ENCODE measurements at regions not wholly inside any gene's neighbourhood (a gene's known extent, or its start where the extent isn't known, plus 50 kb on each side); places are given as distances from the start of the nearest gene placed in this dataset.

GRCh38 chr1:4515727-4516289 lies 138.6 kb upstream of the AJAP1 start:
- Histone ChIP-seq H4K20me1 (ENCODE audit: low read depth, low read length) (no peaks in the 10 kb centered on the region), H3K4me3 (ENCODE audit: insufficient read depth, low read length, poor library complexity, severe bottlenecking) (no peak overlapping the region), H3K9me3 (ENCODE audit: insufficient read depth, low read length) (no peaks in the 10 kb centered on the region), H3K36me3 (ENCODE audit: low read length) (no peaks in the 10 kb centered on the region), H3F3A (ENCODE audit: insufficient read depth) (no peaks in the 10 kb centered on the region), H3K27ac (ENCODE audit: low read depth, low read length) (no peak overlapping the region), H3K9me2 (replicated peaks; ENCODE audit: insufficient read depth, low read length) (no peaks in the 10 kb centered on the region), H3K27me3 (ENCODE audit: low read length) (no peaks in the 10 kb centered on the region), H3K79me2 (ENCODE audit: insufficient read depth, low read length) (no peaks in the 10 kb centered on the region), H2AFZ (ENCODE audit: low read depth, low read length, severe bottlenecking) (no peak overlapping the region), H3K4me2 (ENCODE audit: low read depth, low read length, poor library complexity, severe bottlenecking) (no peak overlapping the region), H3K9ac (ENCODE audit: low read length) (no peak overlapping the region)
- TF ChIP-seq EZH2phosphoT487 (conservative IDR thresholded peaks at IDR 0.05; ENCODE audit: low read length): no peak
- TF ChIP-seq CTCF (IDR thresholded peaks at IDR 0.05; ENCODE audit: insufficient read depth, low read length, poor library complexity, severe bottlenecking): no peak

- H3K36me3 ChIP-seq (ENCODE audit: low read length): no peaks in the 10 kb centered on the region
- H3K9me2 ChIP-seq (replicated peaks; ENCODE audit: insufficient read depth, low read length): no peaks in the 10 kb centered on the region
- no peaks in the 10 kb centered on the region for H3K27me3 ChIP-seq (ENCODE audit: low read length)
- no peak overlapping the region for H3K9ac ChIP-seq (ENCODE audit: low read length)
- H3F3A ChIP-seq (ENCODE audit: insufficient read depth): no peaks in the 10 kb centered on the region
- no peaks in the 10 kb centered on the region for H3K79me2 ChIP-seq (ENCODE audit: insufficient read depth, low read length)
- no peak for TF ChIP-seq CTCF (IDR thresholded peaks at IDR 0.05; ENCODE audit: insufficient read depth, low read length, poor library complexity, severe bottlenecking)
- no peak for TF ChIP-seq EZH2phosphoT487 (conservative IDR thresholded peaks at IDR 0.05; ENCODE audit: low read length)
- H2AFZ ChIP-seq (ENCODE audit: low read depth, low read length, severe bottlenecking): no peak overlapping the region
- H4K20me1 ChIP-seq (ENCODE audit: low read depth, low read length): no peaks in the 10 kb centered on the region
- no peaks in the 10 kb centered on the region for H3K9me3 ChIP-seq (ENCODE audit: insufficient read depth, low read length)
- H3K4me2 ChIP-seq (ENCODE audit: low read depth, low read length, poor library complexity, severe bottlenecking): no peak overlapping the region
- no peak overlapping the region for H3K27ac ChIP-seq (ENCODE audit: low read depth, low read length)
- no peak overlapping the region for H3K4me3 ChIP-seq (ENCODE audit: insufficient read depth, low read length, poor library complexity, severe bottlenecking)
These were observed 137.8 kb upstream of the AJAP1 start for GRCh38 chr1:4516596-4516995.

GRCh38 chr1:4517186-4517954 lies 137.0 kb upstream of the AJAP1 start:
- H3K9me2 ChIP-seq (replicated peaks; ENCODE audit: insufficient read depth, low read length): no peaks in the 10 kb centered on the region
- no peak overlapping the region for H3K9ac ChIP-seq (ENCODE audit: low read length)
- H3F3A ChIP-seq (ENCODE audit: insufficient read depth): no peaks in the 10 kb centered on the region
- no peaks in the 10 kb centered on the region for H3K79me2 ChIP-seq (ENCODE audit: insufficient read depth, low read length)
- H3K9me3 ChIP-seq (ENCODE audit: insufficient read depth, low read length): no peaks in the 10 kb centered on the region
- H3K27ac ChIP-seq (ENCODE audit: low read depth, low read length): no peak overlapping the region
- H4K20me1 ChIP-seq (ENCODE audit: low read depth, low read length): no peaks in the 10 kb centered on the region
- H3K4me2 ChIP-seq (ENCODE audit: low read depth, low read length, poor library complexity, severe bottlenecking): no peak overlapping the region
- no peak for TF ChIP-seq CTCF (IDR thresholded peaks at IDR 0.05; ENCODE audit: insufficient read depth, low read length, poor library complexity, severe bottlenecking)
- no peak for TF ChIP-seq EZH2phosphoT487 (conservative IDR thresholded peaks at IDR 0.05; ENCODE audit: low read length)
- no peaks in the 10 kb centered on the region for H3K36me3 ChIP-seq (ENCODE audit: low read length)
- H3K4me3 ChIP-seq (ENCODE audit: insufficient read depth, low read length, poor library complexity, severe bottlenecking): no peak overlapping the region
- H3K27me3 ChIP-seq (ENCODE audit: low read length): no peaks in the 10 kb centered on the region
- no peak overlapping the region for H2AFZ ChIP-seq (ENCODE audit: low read depth, low read length, severe bottlenecking)
